HEK293 (cell line): ENCODE measurements at regions not wholly inside any gene's neighbourhood (a gene's known extent, or its start where the extent isn't known, plus 50 kb on each side); places are given as distances from the start of the nearest gene placed in this dataset.

Experiments used
- CTCF ChIA-PET: fragments of 350-600 bp; formaldehyde crosslinking; extraction: SDS; loops from one replicate; lab custom pipeline; 2021; ENCODE audit warnings: antibody characterized with exemption; lab: Yijun Ruan, JAX
- POLR2A ChIA-PET: fragments of 300-600 bp; formaldehyde crosslinking; extraction: SDS; loops from one replicate; lab custom pipeline; 2020; ENCODE audit warnings: antibody characterized with exemption, inconsistent platforms; lab: Yijun Ruan, JAX
- H3K27ac ChIP-seq: fragments of 200-500 bp; sonication (Bioruptor generic); 2 replicates; pipeline ENCODE4 v1.5.1; 2014; ENCODE audit warnings: low read depth, low read length, control low read depth, inconsistent platforms; ENCODE audit errors: extremely low read depth
- H3K36me3 ChIP-seq, 2 experiments: fragments of 200-500 bp in 1 of 2; sonication (Bioruptor generic) in 1 of 2; 1 replicate in 1 of 2; 2 replicates in 1 of 2; pipeline ENCODE4 v1.5.1; 2014 to 2017; ENCODE audit warnings: inconsistent platforms in 2 of 2, low read length in 2 of 2; ENCODE audit not compliant: control insufficient read depth in 2 of 2, insufficient read depth in 1 of 2
- H3K4me1 ChIP-seq: fragments of 200-500 bp; sonication (Bioruptor generic); 2 replicates; pipeline ENCODE4 v1.5.1; 2014; ENCODE audit warnings: mild to moderate bottlenecking, low read length, inconsistent platforms; ENCODE audit not compliant: control insufficient read depth, insufficient read depth
- H3K4me3 ChIP-seq: 2 replicates; pipeline ENCODE4 v1.5.1; 2011; ENCODE audit warnings: low read depth, mild to moderate bottlenecking, control low read depth, low read length, moderate library complexity
- H3K9me3 ChIP-seq: fragments of 200-500 bp; sonication (Bioruptor generic); 2 replicates; pipeline ENCODE4 v1.5.1; 2014; ENCODE audit warnings: low read depth, low read length, inconsistent platforms; ENCODE audit not compliant: control insufficient read depth, insufficient read depth
- HOXA7 ChIP-seq: sonication (generic); formaldehyde crosslinking; IDR thresholded peaks from 2 replicates; pipeline ENCODE4 v1.8.1; 2022; ENCODE audit warnings: missing genetic modification reagents, borderline replicate concordance
- SCRT2 ChIP-seq: fragments of 450-650 bp; formaldehyde crosslinking; IDR thresholded peaks from 2 replicates; pipeline ENCODE4 v1.5.1; 2016; ENCODE audit warnings: missing biosample characterization, missing genetic modification characterization
- ZBTB17 ChIP-seq: fragments of 450-650 bp; formaldehyde crosslinking; IDR thresholded peaks from 2 replicates; pipeline ENCODE4 v1.5.1; 2016; ENCODE audit warnings: missing biosample characterization, missing genetic modification characterization
- ZNF239 ChIP-seq: fragments of 450-650 bp; formaldehyde crosslinking; IDR thresholded peaks from 2 replicates; pipeline ENCODE4 v1.5.1; 2016; ENCODE audit warnings: missing biosample characterization, missing genetic modification characterization
- ZNF544 ChIP-seq: fragments of 450-650 bp; formaldehyde crosslinking; IDR thresholded peaks from 2 replicates; pipeline ENCODE4 v1.5.0; 2017; ENCODE audit warnings: missing biosample characterization, missing genetic modification characterization
- ZNF560 ChIP-seq: fragments of 450-650 bp; formaldehyde crosslinking; IDR thresholded peaks from 2 replicates; pipeline ENCODE4 v1.5.1; 2017; ENCODE audit warnings: missing biosample characterization, missing genetic modification characterization, borderline replicate concordance
- ZNF610 ChIP-seq: fragments of 450-650 bp; formaldehyde crosslinking; IDR thresholded peaks from 2 replicates; pipeline ENCODE4 v1.5.1; 2016; ENCODE audit warnings: missing biosample characterization, missing genetic modification characterization, borderline replicate concordance
- ZNF660 ChIP-seq: fragments of 450-650 bp; IDR thresholded peaks from 2 replicates; pipeline ENCODE4 v1.5.1; 2018; ENCODE audit warnings: missing biosample characterization, mild to moderate bottlenecking, missing genetic modification characterization
- ZNF768 ChIP-seq: fragments of 450-650 bp; formaldehyde crosslinking; IDR thresholded peaks from 2 replicates; pipeline ENCODE4 v1.5.1; 2018; ENCODE audit warnings: missing biosample characterization, mild to moderate bottlenecking, missing genetic modification characterization
- TF ChIP-seq, protein P1 (sequence below): fragments of 450-650 bp; formaldehyde crosslinking; IDR thresholded peaks from 2 replicates; pipeline ENCODE4 v1.5.1; 2016; ENCODE audit warnings: missing biosample characterization, missing genetic modification characterization
- TF ChIP-seq, protein P2 (sequence below): fragments of 450-650 bp; formaldehyde crosslinking; IDR thresholded peaks from 2 replicates; pipeline ENCODE4 v1.5.1; 2016; ENCODE audit warnings: missing biosample characterization, missing genetic modification characterization
- TF ChIP-seq, protein P3 (sequence below): fragments of 450-650 bp; formaldehyde crosslinking; IDR thresholded peaks from 2 replicates; pipeline ENCODE4 v1.5.1; 2016; ENCODE audit warnings: missing biosample characterization, missing genetic modification characterization, borderline replicate concordance

DNA sequence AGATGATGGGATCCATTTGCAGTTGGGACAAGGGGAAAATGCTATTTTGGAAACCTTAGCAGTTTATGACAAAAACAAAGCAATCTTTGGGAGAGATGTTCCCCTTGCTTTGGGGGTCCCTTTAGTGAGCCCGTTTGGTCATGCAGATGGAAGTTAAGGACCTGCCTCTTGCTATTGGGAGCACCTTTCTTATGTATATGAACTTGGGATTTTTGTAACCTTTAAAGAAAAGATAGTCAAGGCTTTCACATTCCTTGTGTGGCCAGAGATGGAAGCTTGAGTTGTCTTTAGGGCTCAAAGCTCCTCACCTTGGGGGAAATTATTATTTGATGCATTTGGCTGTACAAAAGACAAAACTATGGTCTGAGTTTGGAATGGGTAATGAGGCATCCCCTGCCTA is 179.0 kb upstream of the PLPP4 start:
- TF ChIP-seq HOXA7 (CRISPR knock-in tag) = no peak
- no peak for TF ChIP-seq SCRT2
- POLR2A ChIA-PET = no interaction called here
- Histone ChIP-seq H3K9me3 (no peaks in the 10 kb centered on the region), H3K4me1 (no peaks in the 10 kb centered on the region), H3K36me3 (no peaks in the 10 kb centered on the region), H3K4me3 (no peak overlapping the region), H3K27ac (no peak overlapping the region)
- CTCF ChIA-PET = no interaction called here

DNA sequence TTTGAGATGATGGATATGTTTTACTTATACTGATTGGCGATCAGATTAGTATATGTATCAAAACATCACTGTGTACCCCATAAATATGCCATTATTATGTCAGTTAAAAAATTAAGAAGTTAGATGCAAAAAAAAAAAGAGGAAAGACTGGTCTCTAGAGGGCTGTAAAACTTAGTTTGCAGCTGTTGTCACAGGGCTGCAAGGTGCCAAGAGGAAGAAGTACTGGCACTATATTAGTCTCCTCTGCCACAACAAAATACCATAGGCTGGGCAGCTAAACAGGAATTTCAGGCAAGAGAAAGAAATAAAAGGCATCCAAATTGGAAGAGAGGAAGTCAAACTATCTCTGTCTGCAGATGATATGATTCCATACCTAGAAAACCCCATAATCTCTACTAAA is 177.8 kb upstream of the PLPP4 start:
- POLR2A ChIA-PET = no interaction called here
- H3K4me1 ChIP-seq = no peaks in the 10 kb centered on the region

More for the DNA sequence above, 177.8 kb upstream of the PLPP4 start:
- H3K4me3 ChIP-seq = no peak overlapping the region
- TF ChIP-seq ZNF610 (no peak), ZNF660 (tag by site-specific recombination) (no peak), ZNF544 (no peak), ZNF239 (tag by site-specific recombination) (no peak), ZNF560 (no peak), ZBTB17 (tag by site-specific recombination) (no peak), ZNF768 (no peak)
- TF ChIP-seq, protein P1, sequence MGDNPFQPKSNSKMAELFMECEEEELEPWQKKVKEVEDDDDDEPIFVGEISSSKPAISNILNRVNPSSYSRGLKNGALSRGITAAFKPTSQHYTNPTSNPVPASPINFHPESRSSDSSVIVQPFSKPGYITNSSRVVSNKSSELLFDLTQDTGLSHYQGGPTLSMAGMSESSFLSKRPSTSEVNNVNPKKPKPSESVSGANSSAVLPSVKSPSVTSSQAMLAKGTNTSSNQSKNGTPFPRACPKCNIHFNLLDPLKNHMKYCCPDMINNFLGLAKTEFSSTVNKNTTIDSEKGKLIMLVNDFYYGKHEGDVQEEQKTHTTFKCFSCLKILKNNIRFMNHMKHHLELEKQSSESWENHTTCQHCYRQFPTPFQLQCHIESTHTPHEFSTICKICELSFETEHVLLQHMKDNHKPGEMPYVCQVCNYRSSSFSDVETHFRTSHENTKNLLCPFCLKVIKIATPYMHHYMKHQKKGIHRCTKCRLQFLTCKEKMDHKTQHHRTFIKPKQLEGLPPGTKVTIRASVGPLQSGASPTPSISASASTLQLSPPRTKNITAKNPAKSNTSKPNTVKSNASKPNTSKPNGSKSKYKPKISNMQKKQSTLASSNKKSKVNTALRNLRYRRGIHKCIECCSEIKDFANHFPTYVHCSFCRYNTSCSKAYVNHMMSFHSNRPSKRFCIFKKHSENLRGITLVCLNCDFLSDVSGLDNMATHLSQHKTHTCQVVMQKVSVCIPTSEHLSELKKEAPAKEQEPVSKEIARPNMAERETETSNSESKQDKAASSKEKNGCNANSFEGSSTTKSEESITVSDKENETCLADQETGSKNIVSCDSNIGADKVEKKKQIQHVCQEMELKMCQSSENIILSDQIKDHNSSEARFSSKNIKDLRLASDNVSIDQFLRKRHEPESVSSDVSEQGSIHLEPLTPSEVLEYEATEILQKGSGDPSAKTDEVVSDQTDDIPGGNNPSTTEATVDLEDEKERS = no peak
- TF ChIP-seq, protein P2, sequence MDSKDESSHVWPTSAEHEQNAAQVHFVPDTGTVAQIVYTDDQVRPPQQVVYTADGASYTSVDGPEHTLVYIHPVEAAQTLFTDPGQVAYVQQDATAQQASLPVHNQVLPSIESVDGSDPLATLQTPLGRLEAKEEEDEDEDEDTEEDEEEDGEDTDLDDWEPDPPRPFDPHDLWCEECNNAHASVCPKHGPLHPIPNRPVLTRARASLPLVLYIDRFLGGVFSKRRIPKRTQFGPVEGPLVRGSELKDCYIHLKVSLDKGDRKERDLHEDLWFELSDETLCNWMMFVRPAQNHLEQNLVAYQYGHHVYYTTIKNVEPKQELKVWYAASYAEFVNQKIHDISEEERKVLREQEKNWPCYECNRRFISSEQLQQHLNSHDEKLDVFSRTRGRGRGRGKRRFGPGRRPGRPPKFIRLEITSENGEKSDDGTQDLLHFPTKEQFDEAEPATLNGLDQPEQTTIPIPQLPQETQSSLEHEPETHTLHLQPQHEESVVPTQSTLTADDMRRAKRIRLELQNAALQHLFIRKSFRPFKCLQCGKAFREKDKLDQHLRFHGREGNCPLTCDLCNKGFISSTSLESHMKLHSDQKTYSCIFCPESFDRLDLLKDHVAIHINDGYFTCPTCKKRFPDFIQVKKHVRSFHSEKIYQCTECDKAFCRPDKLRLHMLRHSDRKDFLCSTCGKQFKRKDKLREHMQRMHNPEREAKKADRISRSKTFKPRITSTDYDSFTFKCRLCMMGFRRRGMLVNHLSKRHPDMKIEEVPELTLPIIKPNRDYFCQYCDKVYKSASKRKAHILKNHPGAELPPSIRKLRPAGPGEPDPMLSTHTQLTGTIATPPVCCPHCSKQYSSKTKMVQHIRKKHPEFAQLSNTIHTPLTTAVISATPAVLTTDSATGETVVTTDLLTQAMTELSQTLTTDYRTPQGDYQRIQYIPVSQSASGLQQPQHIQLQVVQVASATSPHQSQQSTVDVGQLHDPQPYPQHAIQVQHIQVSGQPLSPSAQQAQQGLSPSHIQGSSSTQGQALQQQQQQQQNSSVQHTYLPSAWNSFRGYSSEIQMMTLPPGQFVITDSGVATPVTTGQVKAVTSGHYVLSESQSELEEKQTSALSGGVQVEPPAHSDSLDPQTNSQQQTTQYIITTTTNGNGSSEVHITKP (tag by site-specific recombination) = no peak
- TF ChIP-seq, protein P3, sequence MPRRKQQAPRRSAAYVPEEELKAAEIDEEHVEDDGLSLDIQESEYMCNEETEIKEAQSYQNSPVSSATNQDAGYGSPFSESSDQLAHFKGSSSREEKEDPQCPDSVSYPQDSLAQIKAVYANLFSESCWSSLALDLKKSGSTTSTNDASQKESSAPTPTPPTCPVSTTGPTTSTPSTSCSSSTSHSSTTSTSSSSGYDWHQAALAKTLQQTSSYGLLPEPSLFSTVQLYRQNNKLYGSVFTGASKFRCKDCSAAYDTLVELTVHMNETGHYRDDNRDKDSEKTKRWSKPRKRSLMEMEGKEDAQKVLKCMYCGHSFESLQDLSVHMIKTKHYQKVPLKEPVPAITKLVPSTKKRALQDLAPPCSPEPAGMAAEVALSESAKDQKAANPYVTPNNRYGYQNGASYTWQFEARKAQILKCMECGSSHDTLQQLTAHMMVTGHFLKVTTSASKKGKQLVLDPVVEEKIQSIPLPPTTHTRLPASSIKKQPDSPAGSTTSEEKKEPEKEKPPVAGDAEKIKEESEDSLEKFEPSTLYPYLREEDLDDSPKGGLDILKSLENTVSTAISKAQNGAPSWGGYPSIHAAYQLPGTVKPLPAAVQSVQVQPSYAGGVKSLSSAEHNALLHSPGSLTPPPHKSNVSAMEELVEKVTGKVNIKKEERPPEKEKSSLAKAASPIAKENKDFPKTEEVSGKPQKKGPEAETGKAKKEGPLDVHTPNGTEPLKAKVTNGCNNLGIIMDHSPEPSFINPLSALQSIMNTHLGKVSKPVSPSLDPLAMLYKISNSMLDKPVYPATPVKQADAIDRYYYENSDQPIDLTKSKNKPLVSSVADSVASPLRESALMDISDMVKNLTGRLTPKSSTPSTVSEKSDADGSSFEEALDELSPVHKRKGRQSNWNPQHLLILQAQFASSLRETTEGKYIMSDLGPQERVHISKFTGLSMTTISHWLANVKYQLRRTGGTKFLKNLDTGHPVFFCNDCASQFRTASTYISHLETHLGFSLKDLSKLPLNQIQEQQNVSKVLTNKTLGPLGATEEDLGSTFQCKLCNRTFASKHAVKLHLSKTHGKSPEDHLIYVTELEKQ (tag by site-specific recombination) = no peak
- H3K9me3 ChIP-seq = no peaks in the 10 kb centered on the region
- CTCF ChIA-PET = interaction anchor here (1.1 kb wide), 1 partner anchor 553 kb away, joined by 6 read pairs; no protein-coding TSS in a partner anchor
- no peak overlapping the region for H3K27ac ChIP-seq
- no peaks in the 10 kb centered on the region for H3K36me3 ChIP-seq
